Mononuclear cell (primary cell): ENCODE measurements at regions not wholly inside any gene's neighbourhood (a gene's known extent, or its start where the extent isn't known, plus 50 kb on each side); places are given as distances from the start of the nearest gene placed in this dataset.
"Not testable (repeated sequence)": the region's sequence is repeated elsewhere in the genome, so short reads cannot be mapped to it uniquely, and the experiment has no call there.

Source experiments
- H3K27me3 ChIP-seq: 2 replicates; pipeline ENCODE4 v1.6.0; 2011; ENCODE audit warnings: low read length, control low read depth; ENCODE audit not compliant: insufficient read depth
- H3K4me1 ChIP-seq: 2 replicates; pipeline ENCODE4 v1.5.1; 2011; ENCODE audit warnings: mild to moderate bottlenecking, low read length, control low read depth; ENCODE audit not compliant: insufficient read depth
- H3K4me3 ChIP-seq: 2 replicates; pipeline ENCODE4 v1.5.1; 2011; ENCODE audit warnings: mild to moderate bottlenecking, low read length, moderate library complexity
- H3K9me3 ChIP-seq: 2 replicates; pipeline ENCODE4 v1.5.1; 2011; ENCODE audit warnings: low read depth, mild to moderate bottlenecking, control low read depth, low read length

GRCh38 chr9:62858240-62858639 is 1668.4 kb downstream of the SPATA31A7 start:
- H3K27me3 ChIP-seq, H3K9me3 ChIP-seq, H3K4me1 ChIP-seq, H3K4me3 ChIP-seq: not testable (repeated sequence)

GRCh38 chr9:62860939-62861860 is 1671.4 kb downstream of the SPATA31A7 start:
- not testable (repeated sequence) for H3K4me3 ChIP-seq, H3K4me1 ChIP-seq
- H3K27me3 ChIP-seq = peaks cover 17% of the 10 kb centered on the region

GRCh38 chr9:62862180-62862579 is 1672.3 kb downstream of the SPATA31A7 start:
- not testable (repeated sequence) for H3K9me3 ChIP-seq, H3K4me3 ChIP-seq, H3K4me1 ChIP-seq
- peaks cover 17% of the 10 kb centered on the region for H3K27me3 ChIP-seq

More at GRCh38 chr9:62860939-62861860, 1671.4 kb downstream of the SPATA31A7 start:
- not testable (repeated sequence) for H3K9me3 ChIP-seq

DNA sequence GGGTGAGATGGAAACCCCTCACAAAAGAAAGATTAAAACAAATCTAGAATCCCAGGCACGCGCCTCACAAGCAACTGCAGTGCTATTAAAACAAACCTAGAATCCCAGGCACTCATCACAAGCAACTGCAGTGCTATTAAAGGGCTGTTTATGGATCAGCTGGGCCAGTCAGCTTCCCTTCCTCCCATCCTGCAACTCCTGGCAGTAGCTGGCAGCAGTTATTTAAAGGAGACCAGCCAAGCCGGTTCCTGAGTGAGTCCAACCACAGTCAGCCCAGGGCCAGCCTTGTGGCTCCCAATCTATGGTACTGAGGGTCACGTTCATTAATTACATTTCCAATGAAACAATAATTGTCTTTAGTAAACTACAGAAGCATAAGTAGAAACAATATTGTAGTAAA is 1673.5 kb downstream of the SPATA31A7 start:
- peaks cover 14% of the 10 kb centered on the region for H3K27me3 ChIP-seq
- not testable (repeated sequence) for H3K9me3 ChIP-seq, H3K4me3 ChIP-seq, H3K4me1 ChIP-seq

DNA sequence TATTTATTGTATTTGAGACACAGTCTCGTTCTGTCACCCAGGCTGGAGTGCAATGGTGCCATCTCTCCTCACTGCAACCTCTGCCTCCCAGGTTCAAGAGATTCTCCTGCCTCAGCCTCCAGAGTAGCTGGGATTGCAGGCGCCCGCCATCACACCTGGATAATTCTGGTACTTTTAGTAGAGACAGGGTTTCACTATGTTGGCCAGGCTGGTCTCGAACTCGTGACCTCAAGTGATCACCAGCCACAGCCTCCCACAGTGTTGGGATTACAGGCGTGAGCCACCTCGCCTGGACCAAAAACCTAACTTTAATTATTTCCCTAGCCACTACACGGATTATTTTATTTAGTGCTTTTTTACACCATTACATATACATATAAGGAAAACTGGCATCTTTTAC is 1674.0 kb downstream of the SPATA31A7 start:
- H3K4me1 ChIP-seq, H3K4me3 ChIP-seq, H3K9me3 ChIP-seq: not testable (repeated sequence)
- H3K27me3 ChIP-seq = peaks cover 14% of the 10 kb centered on the region

- H3K4me3 ChIP-seq, H3K9me3 ChIP-seq, H3K4me1 ChIP-seq: not testable (repeated sequence)
- H3K27me3 ChIP-seq = peaks cover 14% of the 10 kb centered on the region
Measured at GRCh38 chr9:62864481-62865469, 1674.9 kb downstream of the SPATA31A7 start.

GRCh38 chr9:62869061-62869460 is 1679.2 kb downstream of the SPATA31A7 start:
- H3K4me3 ChIP-seq, H3K9me3 ChIP-seq, H3K4me1 ChIP-seq: not testable (repeated sequence)
- H3K27me3 ChIP-seq = peaks cover 11% of the 10 kb centered on the region

- H3K4me1 ChIP-seq, H3K4me3 ChIP-seq, H3K9me3 ChIP-seq, H3K27me3 ChIP-seq: not testable (repeated sequence)
Measured at GRCh38 chr9:62871765-62872164, 1681.9 kb downstream of the SPATA31A7 start.

DNA sequence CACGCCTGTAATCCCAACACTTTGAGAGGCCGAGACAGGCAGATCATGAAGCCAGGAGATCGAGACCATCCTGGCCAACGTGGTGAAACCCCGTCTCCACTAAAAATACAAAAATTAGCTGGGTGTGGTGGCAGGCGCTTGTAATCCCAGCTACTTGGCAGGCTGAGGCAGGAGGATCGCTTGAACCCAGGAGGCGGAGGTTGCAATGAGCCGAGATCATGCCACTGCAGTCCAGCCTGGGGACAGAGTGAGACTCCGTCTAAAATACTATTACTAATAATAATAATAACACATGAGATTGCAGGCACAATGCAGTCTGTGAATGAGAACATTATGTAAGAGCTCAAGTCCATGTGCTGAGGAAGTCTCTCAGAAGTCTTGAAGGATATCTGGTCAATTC is 1684.4 kb downstream of the SPATA31A7 start:
- H3K4me3 ChIP-seq = not testable (repeated sequence)

GRCh38 chr9:62874745-62875599 is 1685.1 kb downstream of the SPATA31A7 start:
- H3K4me1 ChIP-seq, H3K9me3 ChIP-seq, H3K4me3 ChIP-seq, H3K27me3 ChIP-seq: not testable (repeated sequence)

More for the DNA sequence above, 1684.4 kb downstream of the SPATA31A7 start:
- H3K27me3 ChIP-seq, H3K4me1 ChIP-seq, H3K9me3 ChIP-seq: not testable (repeated sequence)

GRCh38 chr9:62877552-62877951 is 1687.7 kb downstream of the SPATA31A7 start:
- H3K27me3 ChIP-seq, H3K9me3 ChIP-seq, H3K4me1 ChIP-seq, H3K4me3 ChIP-seq: not testable (repeated sequence)

DNA sequence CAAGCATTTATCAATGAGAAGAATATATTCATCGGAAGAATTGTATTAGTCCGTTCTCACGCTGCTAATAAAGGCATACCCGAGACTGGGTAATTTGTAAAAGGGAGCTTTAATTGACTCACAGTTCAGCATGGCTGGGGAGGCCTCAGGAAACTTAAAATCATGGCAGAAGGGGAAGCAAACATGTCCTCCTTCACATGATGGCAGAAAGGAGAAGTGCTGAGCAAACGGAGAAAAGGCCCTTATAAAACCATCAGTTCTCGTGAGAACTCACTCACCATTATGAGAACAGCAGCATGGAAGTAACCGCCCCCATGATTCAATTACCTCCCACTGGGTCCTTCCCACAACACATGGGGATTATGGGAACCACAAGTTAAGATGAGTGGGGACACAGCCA is 1688.2 kb downstream of the SPATA31A7 start:
- not testable (repeated sequence) for H3K4me1 ChIP-seq, H3K9me3 ChIP-seq, H3K27me3 ChIP-seq, H3K4me3 ChIP-seq

GRCh38 chr9:62880453-62880852 is 1690.6 kb downstream of the SPATA31A7 start:
- H3K9me3 ChIP-seq, H3K4me1 ChIP-seq, H3K4me3 ChIP-seq, H3K27me3 ChIP-seq: not testable (repeated sequence)

GRCh38 chr9:62880971-62881370 is 1691.1 kb downstream of the SPATA31A7 start:
- not testable (repeated sequence) for H3K9me3 ChIP-seq, H3K4me3 ChIP-seq, H3K27me3 ChIP-seq, H3K4me1 ChIP-seq

- H3K4me1 ChIP-seq, H3K9me3 ChIP-seq, H3K27me3 ChIP-seq, H3K4me3 ChIP-seq: not testable (repeated sequence)
Measured at GRCh38 chr9:62881811-62882210, 1692.0 kb downstream of the SPATA31A7 start.
